ENCODE measurements at regions not wholly inside any gene's neighbourhood (a gene's known extent, or its start where the extent isn't known, plus 50 kb on each side); places are given as distances from the start of the nearest gene placed in this dataset.

GRCh38 chr15:96079041-96079440 lies 251.5 kb upstream of the NR2F2 start (continued):
- no peak for TF ChIP-seq MAX (IDR thresholded peaks at IDR 0.05; ENCODE audit: low read depth)

GRCh38 chr15:96079882-96080281 lies 250.6 kb upstream of the NR2F2 start:
- Histone ChIP-seq H3K36me3 (replicated peaks in 1 of 2; ENCODE audit: control insufficient read depth in 1 of 2, insufficient read depth in 2 of 2, low read length in 1 of 2) (no peaks in the 10 kb centered on the region), H3K9ac (no peak overlapping the region), H3K4me3 (ENCODE audit: low read depth in 2 of 2, low read length in 1 of 2) (no peak overlapping the region), H3K27ac (ENCODE audit: low read depth in 2 of 2, low read length in 1 of 2) (no peak overlapping the region), H3K27me3 (ENCODE audit: insufficient read depth) (no peaks in the 10 kb centered on the region), H2AFZ (ENCODE audit: low read depth) (no peak overlapping the region), H3K79me2 (ENCODE audit: insufficient read depth) (no peaks in the 10 kb centered on the region), H3K9me2 (no peaks in the 10 kb centered on the region), H3K9me3 (no peaks in the 10 kb centered on the region), H3K4me1 (ENCODE audit: control insufficient read depth in 1 of 2, insufficient read depth in 2 of 2, low read depth in 1 of 2, low read length in 1 of 2) (no peaks in the 10 kb centered on the region), H3F3A (replicated peaks; ENCODE audit: insufficient read depth) (no peaks in the 10 kb centered on the region), H4K20me1 (ENCODE audit: insufficient read depth) (no peaks in the 10 kb centered on the region), H3K4me2 (no peak overlapping the region)
- ChIA-PET POLR2A (no interaction called here), CTCF (no interaction called here)
- 4% methylated on average over 3 of the region's 3 CpGs for WGBS (ENCODE audit: low lambda C conversion rate)
- no peak for DNase-seq
- no peak for TF ChIP-seq SIN3A (IDR thresholded peaks at IDR 0.05; ENCODE audit: borderline replicate concordance, low read depth, low read length)
- TF ChIP-seq, protein P1, sequence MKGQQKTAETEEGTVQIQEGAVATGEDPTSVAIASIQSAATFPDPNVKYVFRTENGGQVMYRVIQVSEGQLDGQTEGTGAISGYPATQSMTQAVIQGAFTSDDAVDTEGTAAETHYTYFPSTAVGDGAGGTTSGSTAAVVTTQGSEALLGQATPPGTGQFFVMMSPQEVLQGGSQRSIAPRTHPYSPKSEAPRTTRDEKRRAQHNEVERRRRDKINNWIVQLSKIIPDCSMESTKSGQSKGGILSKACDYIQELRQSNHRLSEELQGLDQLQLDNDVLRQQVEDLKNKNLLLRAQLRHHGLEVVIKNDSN (IDR thresholded peaks at IDR 0.05; ENCODE audit: borderline replicate concordance, low read depth): no peak
- no peak for TF ChIP-seq CHD2 (IDR thresholded peaks at IDR 0.05; ENCODE audit: low read length, partially characterized antibody)
- TF ChIP-seq NFIC (IDR thresholded peaks at IDR 0.05; ENCODE audit: borderline replicate concordance): no peak
- no peak for TF ChIP-seq MEF2A (IDR thresholded peaks at IDR 0.05; ENCODE audit: borderline replicate concordance, low read depth)
- TF ChIP-seq RXRA (IDR thresholded peaks at IDR 0.05; ENCODE audit: borderline replicate concordance, low read depth): no peak
- no peak for TF ChIP-seq TAF1 (IDR thresholded peaks at IDR 0.05; ENCODE audit: borderline replicate concordance, low read depth, low read length)
- no peak for TF ChIP-seq TCF12 (IDR thresholded peaks at IDR 0.05)
- no peak for TF ChIP-seq GATA2 (CRISPR knock-in tag; IDR thresholded peaks at IDR 0.05)
- TF ChIP-seq, protein P2, sequence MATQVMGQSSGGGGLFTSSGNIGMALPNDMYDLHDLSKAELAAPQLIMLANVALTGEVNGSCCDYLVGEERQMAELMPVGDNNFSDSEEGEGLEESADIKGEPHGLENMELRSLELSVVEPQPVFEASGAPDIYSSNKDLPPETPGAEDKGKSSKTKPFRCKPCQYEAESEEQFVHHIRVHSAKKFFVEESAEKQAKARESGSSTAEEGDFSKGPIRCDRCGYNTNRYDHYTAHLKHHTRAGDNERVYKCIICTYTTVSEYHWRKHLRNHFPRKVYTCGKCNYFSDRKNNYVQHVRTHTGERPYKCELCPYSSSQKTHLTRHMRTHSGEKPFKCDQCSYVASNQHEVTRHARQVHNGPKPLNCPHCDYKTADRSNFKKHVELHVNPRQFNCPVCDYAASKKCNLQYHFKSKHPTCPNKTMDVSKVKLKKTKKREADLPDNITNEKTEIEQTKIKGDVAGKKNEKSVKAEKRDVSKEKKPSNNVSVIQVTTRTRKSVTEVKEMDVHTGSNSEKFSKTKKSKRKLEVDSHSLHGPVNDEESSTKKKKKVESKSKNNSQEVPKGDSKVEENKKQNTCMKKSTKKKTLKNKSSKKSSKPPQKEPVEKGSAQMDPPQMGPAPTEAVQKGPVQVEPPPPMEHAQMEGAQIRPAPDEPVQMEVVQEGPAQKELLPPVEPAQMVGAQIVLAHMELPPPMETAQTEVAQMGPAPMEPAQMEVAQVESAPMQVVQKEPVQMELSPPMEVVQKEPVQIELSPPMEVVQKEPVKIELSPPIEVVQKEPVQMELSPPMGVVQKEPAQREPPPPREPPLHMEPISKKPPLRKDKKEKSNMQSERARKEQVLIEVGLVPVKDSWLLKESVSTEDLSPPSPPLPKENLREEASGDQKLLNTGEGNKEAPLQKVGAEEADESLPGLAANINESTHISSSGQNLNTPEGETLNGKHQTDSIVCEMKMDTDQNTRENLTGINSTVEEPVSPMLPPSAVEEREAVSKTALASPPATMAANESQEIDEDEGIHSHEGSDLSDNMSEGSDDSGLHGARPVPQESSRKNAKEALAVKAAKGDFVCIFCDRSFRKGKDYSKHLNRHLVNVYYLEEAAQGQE (IDR thresholded peaks at IDR 0.05; ENCODE audit: low read depth, low read length): no peak
- TF ChIP-seq FOSL2 (IDR thresholded peaks at IDR 0.05; ENCODE audit: borderline replicate concordance, low read depth): no peak
- no peak for TF ChIP-seq TEAD4 (IDR thresholded peaks at IDR 0.05; ENCODE audit: borderline replicate concordance, insufficient read depth)
- TF ChIP-seq SMC3 (IDR thresholded peaks at IDR 0.05; ENCODE audit: low read depth, low read length): no peak
- TF ChIP-seq EZH2phosphoT487 (IDR thresholded peaks at IDR 0.05; ENCODE audit: borderline replicate concordance, low read depth): no peak
- TF ChIP-seq, protein P3, sequence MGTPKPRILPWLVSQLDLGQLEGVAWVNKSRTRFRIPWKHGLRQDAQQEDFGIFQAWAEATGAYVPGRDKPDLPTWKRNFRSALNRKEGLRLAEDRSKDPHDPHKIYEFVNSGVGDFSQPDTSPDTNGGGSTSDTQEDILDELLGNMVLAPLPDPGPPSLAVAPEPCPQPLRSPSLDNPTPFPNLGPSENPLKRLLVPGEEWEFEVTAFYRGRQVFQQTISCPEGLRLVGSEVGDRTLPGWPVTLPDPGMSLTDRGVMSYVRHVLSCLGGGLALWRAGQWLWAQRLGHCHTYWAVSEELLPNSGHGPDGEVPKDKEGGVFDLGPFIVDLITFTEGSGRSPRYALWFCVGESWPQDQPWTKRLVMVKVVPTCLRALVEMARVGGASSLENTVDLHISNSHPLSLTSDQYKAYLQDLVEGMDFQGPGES (IDR thresholded peaks at IDR 0.05; ENCODE audit: low read depth, low read length): no peak
- no peak for TF ChIP-seq MAX (IDR thresholded peaks at IDR 0.05; ENCODE audit: low read depth)
